ENCODE measurements at regions not wholly inside any gene's neighbourhood (a gene's known extent, or its start where the extent isn't known, plus 50 kb on each side); places are given as distances from the start of the nearest gene placed in this dataset.

- Mint-ChIP-seq H3K27ac (no peak overlapping the region), H3K4me3 (no peak overlapping the region), H3K27me3 (ENCODE audit: low read depth) (no peaks in the 10 kb centered on the region), H3K4me1 (peaks cover under 1% of the 10 kb centered on the region), H3K9me3 (no peaks in the 10 kb centered on the region), H3K36me3 (no peaks in the 10 kb centered on the region)
- DNase-seq (ENCODE audit: low spot score in 2 of 2, unreplicated experiment in 2 of 2): no peak
- TF ChIP-seq, protein P1, sequence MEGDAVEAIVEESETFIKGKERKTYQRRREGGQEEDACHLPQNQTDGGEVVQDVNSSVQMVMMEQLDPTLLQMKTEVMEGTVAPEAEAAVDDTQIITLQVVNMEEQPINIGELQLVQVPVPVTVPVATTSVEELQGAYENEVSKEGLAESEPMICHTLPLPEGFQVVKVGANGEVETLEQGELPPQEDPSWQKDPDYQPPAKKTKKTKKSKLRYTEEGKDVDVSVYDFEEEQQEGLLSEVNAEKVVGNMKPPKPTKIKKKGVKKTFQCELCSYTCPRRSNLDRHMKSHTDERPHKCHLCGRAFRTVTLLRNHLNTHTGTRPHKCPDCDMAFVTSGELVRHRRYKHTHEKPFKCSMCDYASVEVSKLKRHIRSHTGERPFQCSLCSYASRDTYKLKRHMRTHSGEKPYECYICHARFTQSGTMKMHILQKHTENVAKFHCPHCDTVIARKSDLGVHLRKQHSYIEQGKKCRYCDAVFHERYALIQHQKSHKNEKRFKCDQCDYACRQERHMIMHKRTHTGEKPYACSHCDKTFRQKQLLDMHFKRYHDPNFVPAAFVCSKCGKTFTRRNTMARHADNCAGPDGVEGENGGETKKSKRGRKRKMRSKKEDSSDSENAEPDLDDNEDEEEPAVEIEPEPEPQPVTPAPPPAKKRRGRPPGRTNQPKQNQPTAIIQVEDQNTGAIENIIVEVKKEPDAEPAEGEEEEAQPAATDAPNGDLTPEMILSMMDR (IDR thresholded peaks at IDR 0.05; ENCODE audit: unreplicated experiment): no peak
Observed at GRCh38 chr5:102659151-102659550, 96.0 kb upstream of the PAM start.

DNA sequence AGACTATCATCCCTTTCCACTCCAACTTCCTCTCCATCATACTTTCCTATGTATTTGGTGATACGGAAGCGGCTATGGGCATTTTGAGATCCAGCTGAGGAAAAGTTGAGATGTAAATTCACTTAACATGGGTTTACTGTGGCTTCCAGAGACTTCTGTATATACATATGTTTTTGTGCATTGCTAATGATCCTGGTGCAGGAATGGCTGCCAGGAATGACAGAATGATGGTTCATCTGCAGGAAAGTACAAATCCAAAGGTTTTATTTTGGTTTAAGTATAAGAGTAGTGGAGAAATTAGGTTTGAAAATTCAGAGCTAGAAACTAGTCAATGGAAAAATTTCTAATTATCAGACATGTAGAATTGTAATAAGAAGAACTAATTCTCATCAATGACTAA lies 95.0 kb upstream of the PAM start:
- Mint-ChIP-seq H3K9me3 (no peaks in the 10 kb centered on the region), H3K36me3 (no peaks in the 10 kb centered on the region), H3K27me3 (ENCODE audit: low read depth) (no peaks in the 10 kb centered on the region), H3K4me1 (no peaks in the 10 kb centered on the region), H3K27ac (no peak overlapping the region), H3K4me3 (no peak overlapping the region)
- TF ChIP-seq, protein P1 (IDR thresholded peaks at IDR 0.05; ENCODE audit: unreplicated experiment): no peak
- no peak for DNase-seq (ENCODE audit: low spot score in 2 of 2, unreplicated experiment in 2 of 2)

- Mint-ChIP-seq H3K4me1 (peaks cover 12% of the 10 kb centered on the region), H3K9me3 (no peaks in the 10 kb centered on the region), H3K27ac (no peak overlapping the region), H3K36me3 (no peaks in the 10 kb centered on the region), H3K4me3 (no peak overlapping the region), H3K27me3 (ENCODE audit: low read depth) (no peaks in the 10 kb centered on the region)
- TF ChIP-seq, protein P1 (IDR thresholded peaks at IDR 0.05; ENCODE audit: unreplicated experiment): no peak
- DNase-seq (ENCODE audit: low spot score in 2 of 2, unreplicated experiment in 2 of 2): no peak
Observed at GRCh38 chr5:102663749-102664530, 91.2 kb upstream of the PAM start.

GRCh38 chr5:102664616-102665335 lies 90.3 kb upstream of the PAM start:
- no peak for DNase-seq (ENCODE audit: low spot score in 2 of 2, unreplicated experiment in 2 of 2)
- Mint-ChIP-seq H3K36me3 (no peaks in the 10 kb centered on the region), H3K27me3 (ENCODE audit: low read depth) (no peaks in the 10 kb centered on the region), H3K4me1 (peaks cover 16% of the 10 kb centered on the region), H3K27ac (no peak overlapping the region), H3K9me3 (no peaks in the 10 kb centered on the region), H3K4me3 (no peak overlapping the region)
- TF ChIP-seq, protein P1 (IDR thresholded peaks at IDR 0.05; ENCODE audit: unreplicated experiment): no peak

- no peaks in the 10 kb centered on the region for H3K36me3 Mint-ChIP-seq
- DNase-seq (ENCODE audit: low spot score in 2 of 2, unreplicated experiment in 2 of 2): no peak
- H3K4me3 Mint-ChIP-seq: no peak overlapping the region
- no peaks in the 10 kb centered on the region for H3K9me3 Mint-ChIP-seq
- peaks cover 21% of the 10 kb centered on the region for H3K4me1 Mint-ChIP-seq
- no peaks in the 10 kb centered on the region for H3K27me3 Mint-ChIP-seq (ENCODE audit: low read depth)
- TF ChIP-seq, protein P1 (IDR thresholded peaks at IDR 0.05; ENCODE audit: unreplicated experiment): no peak
- H3K27ac Mint-ChIP-seq: no peak overlapping the region
Observed at GRCh38 chr5:102666164-102666946, 88.8 kb upstream of the PAM start.
